SK-N-SH (cell line): ENCODE measurements at regions not wholly inside any gene's neighbourhood (a gene's known extent, or its start where the extent isn't known, plus 50 kb on each side); places are given as distances from the start of the nearest gene placed in this dataset.

Source experiments
- CTCF ChIA-PET: fragments of 300-600, 350-600 bp; formaldehyde crosslinking; extraction: SDS; loops from one replicate; lab custom pipeline; 2021; lab: Yijun Ruan, JAX
- POLR2A ChIA-PET: fragments of 350-600 bp; sonication (Branson Sonifier 250); formaldehyde crosslinking; extraction: SDS; loops from one replicate; lab custom pipeline; 2020; ENCODE audit warnings: antibody characterized with exemption, inconsistent platforms; lab: Yijun Ruan, JAX
- DNase-seq: peaks from one replicate; pipeline ENCODE4 v3.0.0; 2012
- H2AFZ ChIP-seq: fragments of 200-600 bp; sonication (generic); 2 replicates; pipeline ENCODE4 v1.8.1; 2016; ENCODE audit warnings: antibody characterized with exemption, mild to moderate bottlenecking, low read depth
- H3F3A ChIP-seq: fragments of 200-600 bp; sonication (generic); replicated peaks from 2 replicates; pipeline ENCODE3; 2016; ENCODE audit warnings: antibody characterized with exemption, mild to moderate bottlenecking; ENCODE audit not compliant: insufficient read depth
- H3K27ac ChIP-seq, 2 experiments: fragments of 200-500 bp in 1 of 2; fragments of 200-600 bp in 1 of 2; sonication (Bioruptor generic) in 1 of 2; sonication (generic), shearing (Covaris generic) in 1 of 2; 2 replicates each; pipeline versions ENCODE4 v1.5.1 to v1.6.1; 2014 to 2016; ENCODE audit warnings: low read depth in 2 of 2, inconsistent platforms in 1 of 2, low read length in 1 of 2, mild to moderate bottlenecking in 1 of 2, mixed read lengths in 1 of 2
- H3K27me3 ChIP-seq: fragments of 200-600 bp; sonication (generic), shearing (Covaris generic); 2 replicates; pipeline ENCODE4 v1.6.1; 2016; ENCODE audit warnings: mixed run types; ENCODE audit not compliant: insufficient read depth
- H3K36me3 ChIP-seq, 2 experiments: fragments of 200-500 bp in 1 of 2; fragments of 200-600 bp in 1 of 2; sonication (Bioruptor generic) in 1 of 2; sonication (generic) in 1 of 2; replicated peaks in 1 of 2; 2 replicates each; pipeline versions ENCODE3 to v1.5.1; 2014 to 2016; ENCODE audit warnings: low read length in 1 of 2, mild to moderate bottlenecking in 1 of 2; ENCODE audit not compliant: insufficient read depth in 2 of 2, control insufficient read depth in 1 of 2
- H3K4me1 ChIP-seq, 2 experiments: fragments of 200-500 bp in 1 of 2; fragments of 200-600 bp in 1 of 2; sonication (Bioruptor generic) in 1 of 2; sonication (generic), shearing (Covaris generic) in 1 of 2; 2 replicates each; pipeline versions ENCODE4 v1.5.1 to v1.6.1; 2014 to 2016; ENCODE audit warnings: low read depth in 1 of 2, low read length in 1 of 2, mixed run types in 1 of 2; ENCODE audit not compliant: insufficient read depth in 2 of 2, control insufficient read depth in 1 of 2
- H3K4me2 ChIP-seq: fragments of 200-600 bp; sonication (generic), shearing (Covaris generic); 2 replicates; pipeline ENCODE4 v1.6.1; 2017; ENCODE audit warnings: mixed run types
- H3K4me3 ChIP-seq, 2 experiments: fragments of 200-500 bp in 1 of 2; fragments of 200-600 bp in 1 of 2; sonication (Bioruptor generic) in 1 of 2; sonication (generic), shearing (Covaris generic) in 1 of 2; 2 replicates each; pipeline versions ENCODE4 v1.5.1 to v1.8.1; 2014 to 2016; ENCODE audit warnings: low read depth in 2 of 2, inconsistent platforms in 1 of 2, low read length in 1 of 2, mild to moderate bottlenecking in 1 of 2, mixed read lengths in 1 of 2, moderate library complexity in 1 of 2
- H3K79me2 ChIP-seq: fragments of 200-600 bp; sonication (generic); 2 replicates; pipeline ENCODE4 v1.8.1; 2017; ENCODE audit warnings: mild to moderate bottlenecking; ENCODE audit not compliant: insufficient read depth
- H3K9ac ChIP-seq: fragments of 200-600 bp; sonication (generic); 2 replicates; pipeline ENCODE4 v1.6.1; 2017; ENCODE audit warnings: mixed run types
- H3K9me2 ChIP-seq: fragments of 200-600 bp; sonication (generic); 2 replicates; pipeline ENCODE4 v1.6.1; 2017; ENCODE audit warnings: mixed run types
- H3K9me3 ChIP-seq: fragments of 200-600 bp; sonication (generic); 2 replicates; pipeline ENCODE4 v1.6.1; 2017; ENCODE audit warnings: mixed run types, mild to moderate bottlenecking, moderate library complexity
- H4K20me1 ChIP-seq: fragments of 200-600 bp; sonication (generic); 2 replicates; pipeline ENCODE4 v1.6.1; 2017; ENCODE audit warnings: mild to moderate bottlenecking, mixed run types; ENCODE audit not compliant: insufficient read depth
- FOSL2 ChIP-seq: IDR thresholded peaks from 2 replicates; pipeline ENCODE4 v1.4.0; 2012; ENCODE audit warnings: low read depth, mild to moderate bottlenecking, moderate library complexity, borderline replicate concordance
- FOXJ3 ChIP-seq: sonication (generic); formaldehyde crosslinking; IDR thresholded peaks from 2 replicates; pipeline ENCODE4 v1.5.1; 2020; ENCODE audit warnings: mild to moderate bottlenecking, missing genetic modification reagents
- FOXM1 ChIP-seq: IDR thresholded peaks from 2 replicates; pipeline ENCODE4 v1.4.0; 2012; ENCODE audit warnings: low read depth, mild to moderate bottlenecking
- GABPA ChIP-seq: IDR thresholded peaks from 2 replicates; pipeline ENCODE4 v1.4.0; 2012; ENCODE audit warnings: low read depth, mild to moderate bottlenecking
- GATA2 ChIP-seq: sonication (generic); formaldehyde crosslinking; IDR thresholded peaks from 2 replicates; pipeline ENCODE4 v1.5.0; 2020; ENCODE audit warnings: mild to moderate bottlenecking, missing genetic modification reagents
- MEF2A ChIP-seq: IDR thresholded peaks from 2 replicates; pipeline ENCODE4 v1.4.0; 2012; ENCODE audit warnings: low read depth, borderline replicate concordance
- NFIC ChIP-seq: IDR thresholded peaks from 2 replicates; pipeline ENCODE4 v1.4.0; 2012; ENCODE audit warnings: borderline replicate concordance
- PBX3 ChIP-seq: IDR thresholded peaks from 2 replicates; pipeline ENCODE4; 2012
- POLR2AphosphoS5 ChIP-seq: IDR thresholded peaks from 2 replicates; pipeline ENCODE4 v1.6.1; 2012; ENCODE audit warnings: low read depth, low read length
- RAD21 ChIP-seq: IDR thresholded peaks from 2 replicates; pipeline ENCODE4 v1.6.1; 2012; ENCODE audit warnings: mild to moderate bottlenecking, low read length
- RCOR1 ChIP-seq: fragments of 150-350 bp; IDR thresholded peaks from 2 replicates; pipeline ENCODE4 v1.6.1; 2017; ENCODE audit warnings: antibody characterized with exemption, low read length
- RFX5 ChIP-seq: IDR thresholded peaks from 2 replicates; pipeline ENCODE4 v1.6.1; 2012; ENCODE audit warnings: mild to moderate bottlenecking, improper control_type of control experiment, low read length
- SIN3A ChIP-seq: IDR thresholded peaks from 2 replicates; pipeline ENCODE4 v1.6.1; 2012; ENCODE audit warnings: low read depth, mild to moderate bottlenecking, low read length, moderate library complexity, borderline replicate concordance
- SMC3 ChIP-seq: IDR thresholded peaks from 2 replicates; pipeline ENCODE4 v1.6.1; 2012; ENCODE audit warnings: low read depth, low read length, improper control_type of control experiment
- TAF1 ChIP-seq: IDR thresholded peaks from 2 replicates; pipeline ENCODE4 v1.6.1; 2012; ENCODE audit warnings: low read depth, mild to moderate bottlenecking, low read length, moderate library complexity, borderline replicate concordance
- TCF12 ChIP-seq: IDR thresholded peaks from 2 replicates; pipeline ENCODE4 v1.4.0; 2012
- TEAD4 ChIP-seq: IDR thresholded peaks from 2 replicates; pipeline ENCODE4 v1.4.0; 2012; ENCODE audit warnings: mild to moderate bottlenecking, borderline replicate concordance; ENCODE audit not compliant: insufficient read depth
- USF1 ChIP-seq: IDR thresholded peaks from 2 replicates; pipeline ENCODE4 v1.4.0; 2012; ENCODE audit warnings: low read depth, borderline replicate concordance
- ZBTB33 ChIP-seq: IDR thresholded peaks from 2 replicates; pipeline ENCODE4 v1.4.0; 2012; ENCODE audit warnings: low read depth, borderline replicate concordance
- WGBS: methylation state at CpG from one replicate; pipeline ENCODE4 v1.1.6; 2017; ENCODE audit warnings: low lambda C conversion rate; 5-methylcytosine and 5-hydroxymethylcytosine counted together

- TF ChIP-seq ZBTB33 (no peak), TEAD4 (no peak)
- TF ChIP-seq, all 33 proteins: peak for 0
Observed at GRCh38 chr2:175755169-175755568, 246.9 kb downstream of the LNPK start (continued).

GRCh38 chr2:175750195-175750594, 251.9 kb downstream of the LNPK start:
- Histone ChIP-seq H3K9ac (no peak overlapping the region), H3K4me1 (no peaks in the 10 kb centered on the region), H3K27ac (no peak overlapping the region), H3K27me3 (no peaks in the 10 kb centered on the region; the same call in 1 of the 2 replicates), H3K36me3 (no peaks in the 10 kb centered on the region), H3K9me3 (no peaks in the 10 kb centered on the region), H3K4me2 (no peak overlapping the region), H4K20me1 (no peaks in the 10 kb centered on the region), H2AFZ (no peak overlapping the region), H3K9me2 (no peaks in the 10 kb centered on the region), H3K79me2 (no peaks in the 10 kb centered on the region), H3K4me3 (no peak overlapping the region), H3F3A (no peaks in the 10 kb centered on the region)
- TF ChIP-seq FOSL2: no peak
- no peak for DNase-seq
- POLR2A ChIA-PET: no interaction called here
- 15% methylated on average over 4 of the region's 4 CpGs for WGBS
- CTCF ChIA-PET: no interaction called here

GRCh38 chr2:175745911-175746310, 256.2 kb downstream of the LNPK start:
- Histone ChIP-seq H3K4me1 (no peaks in the 10 kb centered on the region), H4K20me1 (no peaks in the 10 kb centered on the region)
- TF ChIP-seq GABPA: no peak
- no peak for TF ChIP-seq USF1
- TF ChIP-seq RFX5: no peak
- TF ChIP-seq SIN3A: no peak
- TF ChIP-seq NFIC: no peak
- no peak for TF ChIP-seq RAD21
- no peak for TF ChIP-seq MEF2A
- no peak for TF ChIP-seq FOXJ3 (CRISPR knock-in tag)
- no peak for TF ChIP-seq RCOR1
- TF ChIP-seq FOSL2: no peak
- no peak for TF ChIP-seq POLR2AphosphoS5
- no peak for TF ChIP-seq TEAD4
- TF ChIP-seq GATA2 (CRISPR knock-in tag): no peak
- TF ChIP-seq PBX3: no peak
- TF ChIP-seq TAF1: no peak
- no peak for TF ChIP-seq FOXM1
- no peak for TF ChIP-seq TCF12
- TF ChIP-seq SMC3: no peak
- TF ChIP-seq, all 33 proteins: peak for 0
- H3K27me3 ChIP-seq: no peaks in the 10 kb centered on the region; the same call in 1 of the 2 replicates
- no peaks in the 10 kb centered on the region for H3F3A ChIP-seq
- H3K9me3 ChIP-seq: no peaks in the 10 kb centered on the region
- DNase-seq: no peak
- H3K36me3 ChIP-seq: no peaks in the 10 kb centered on the region
- CTCF ChIA-PET: no interaction called here
- no peak overlapping the region for H2AFZ ChIP-seq
- no peak overlapping the region for H3K4me3 ChIP-seq
- WGBS: 0% methylated on average over 1 of the region's 1 CpG
- no peak overlapping the region for H3K4me2 ChIP-seq
- POLR2A ChIA-PET: no interaction called here
- no peak overlapping the region for H3K9ac ChIP-seq
- H3K9me2 ChIP-seq: no peaks in the 10 kb centered on the region
- H3K79me2 ChIP-seq: no peaks in the 10 kb centered on the region
- no peak overlapping the region for H3K27ac ChIP-seq
